Stomach (tissue), 8 donors: ENCODE measurements at regions not wholly inside any gene's neighbourhood (a gene's known extent, or its start where the extent isn't known, plus 50 kb on each side); places are given as distances from the start of the nearest gene placed in this dataset.

Source experiments
- DNase-seq, 2 donors: peaks; one replicate each; pipeline versions ENCODE4 v3.0.0 to v3.0.0-alpha.2; 2013 to 2019
- H3K27ac ChIP-seq, 5 donors: fragments of 200-600 bp in 4 of 5; sonication (generic) in 4 of 5; one replicate each; pipeline ENCODE4 v1.5.1; 2013 to 2019; ENCODE audit warnings: mild to moderate bottlenecking in 1 of 5, moderate library complexity in 1 of 5
- H3K27me3 ChIP-seq, 3 donors: fragments of 200-600 bp; sonication (generic); one replicate each; pipeline ENCODE4 v1.5.1; 2017 to 2019; ENCODE audit warnings: mixed run types in 1 of 3
- H3K36me3 ChIP-seq, 4 donors: fragments of 200-600 bp; sonication (generic); 1 replicate in 3 of 4; 2 replicates in 1 of 4; pipeline ENCODE4 v1.5.1; 2016 to 2019
- H3K4me1 ChIP-seq, 4 donors: fragments of 200-600 bp; sonication (generic); one replicate each; pipeline ENCODE4 v1.5.1; 2016 to 2019
- H3K4me3 ChIP-seq, 4 donors: fragments of 200-600 bp; sonication (generic) in 3 of 4; one replicate each; pipeline ENCODE4 v1.5.1; 2016 to 2019; ENCODE audit warnings: mild to moderate bottlenecking in 1 of 4
- H3K9me3 ChIP-seq, 4 donors: fragments of 200-600 bp; sonication (generic); one replicate each; pipeline ENCODE4 v1.5.1; 2016 to 2019
- CTCF ChIP-seq, 7 experiments: fragments of 450-650 bp in 4 of 7; fragments of 200-600 bp in 3 of 7; sonication (generic) in 3 of 7; IDR thresholded peaks; one replicate each; pipeline ENCODE4 v1.5.1; 2016 to 2019; ENCODE audit warnings: antibody characterized with exemption in 7 of 7, control low read depth in 2 of 7, mild to moderate bottlenecking in 1 of 7
- EP300 ChIP-seq: sonication (generic); formaldehyde crosslinking; IDR thresholded peaks from one replicate; pipeline ENCODE4 v1.6.1; 2017; ENCODE audit warnings: antibody characterized with exemption
- POLR2A ChIP-seq, 4 donors: fragments of 450-650 bp; IDR thresholded peaks; one replicate each; pipeline ENCODE4 v1.6.1; 2016; ENCODE audit warnings: antibody characterized with exemption in 4 of 4, control low read depth in 2 of 4, mild to moderate bottlenecking in 1 of 4, moderate library complexity in 1 of 4
- POLR2AphosphoS5 ChIP-seq, 3 donors: sonication (generic); formaldehyde crosslinking; IDR thresholded peaks; one replicate each; pipeline ENCODE4 v1.6.1; 2016; ENCODE audit warnings: antibody characterized with exemption in 3 of 3
- WGBS, 5 donors: extraction: QIAGEN DNeasy Blood & Tissue Kit in 3 of 5; methylation state at CpG; one replicate each; pipeline versions ENCODE4 v1.1.5 to v1.1.7; 2013 to 2018; 5-methylcytosine and 5-hydroxymethylcytosine counted together
- intact Hi-C: fragments of 100-400 bp; cut with DNase I; formaldehyde crosslinking; loops from one replicate; pipeline ENCODE4 v1.15.1; 2023; ENCODE audit warnings: low total_unique reads
- donor health status: healthy with polysubstance abuse.
- donor health status: Bipolar disorder and iron deficiency.
- donor health status: healthy.

GRCh38 chr1:94708811-94709210, 111.3 kb upstream of the SLC44A3 start:
- no peak for DNase-seq
- H3K36me3 ChIP-seq = no peaks in the 10 kb centered on the region
- no peak overlapping the region for H3K27ac ChIP-seq
- 87 to 99% (median 95%) methylated on average over 8 of the region's 8 CpGs for WGBS, 5 donors
- intact Hi-C loops = no loop called here
- no peak overlapping the region for H3K4me3 ChIP-seq
- peaks cover 0 to 18% (median 8%) of the 10 kb centered on the region in 4 donors for H3K4me1 ChIP-seq
- TF ChIP-seq CTCF (IDR thresholded peaks at IDR 0.05) (no peak), EP300 (no peak), POLR2A (IDR thresholded peaks at IDR 0.05) (no peak), POLR2AphosphoS5 (IDR thresholded peaks at IDR 0.05) (no peak)
- H3K27me3 ChIP-seq = no peaks in the 10 kb centered on the region
- H3K9me3 ChIP-seq = no peaks in the 10 kb centered on the region

GRCh38 chr1:94708299-94708685, 111.9 kb upstream of the SLC44A3 start:
- TF ChIP-seq POLR2A (IDR thresholded peaks at IDR 0.05) = no peak
- no peak for TF ChIP-seq EP300
- TF ChIP-seq POLR2AphosphoS5 (IDR thresholded peaks at IDR 0.05) = no peak
- no peak for TF ChIP-seq CTCF (IDR thresholded peaks at IDR 0.05)
- WGBS, 5 donors = 90 to 98% (median 95%) methylated on average over 2 of the region's 2 CpGs
- H3K4me1 ChIP-seq = peaks cover 0 to 18% (median 8%) of the 10 kb centered on the region in 4 donors
- no peak overlapping the region for H3K27ac ChIP-seq
- no peak overlapping the region for H3K4me3 ChIP-seq
- intact Hi-C loops = no loop called here
- DNase-seq = peak in 1 of 2 donors; percentile 29
- no peaks in the 10 kb centered on the region for H3K9me3 ChIP-seq
- H3K27me3 ChIP-seq = no peaks in the 10 kb centered on the region
- no peaks in the 10 kb centered on the region for H3K36me3 ChIP-seq

- WGBS, 5 donors = 42 to 64% (median 57%) methylated on average over 13 of the region's 13 CpGs
- H3K9me3 ChIP-seq = no peaks in the 10 kb centered on the region
- no peaks in the 10 kb centered on the region for H3K27me3 ChIP-seq
- intact Hi-C loops = no loop called here
- peak in 1 of 2 donors; percentile 48 for DNase-seq
- no peak overlapping the region for H3K4me3 ChIP-seq
- H3K4me1 ChIP-seq = peaks cover 1 to 18% (median 9%) of the 10 kb centered on the region in 4 donors
- TF ChIP-seq POLR2AphosphoS5 (IDR thresholded peaks at IDR 0.05) (no peak), POLR2A (IDR thresholded peaks at IDR 0.05) (no peak), CTCF (IDR thresholded peaks at IDR 0.05) (no peak), EP300 (no peak)
- H3K36me3 ChIP-seq = no peaks in the 10 kb centered on the region
- H3K27ac ChIP-seq = no peak overlapping the region
These were observed 112.5 kb upstream of the SLC44A3 start for GRCh38 chr1:94707321-94708298.

- peak in 1 of 2 donors; percentile 32 for DNase-seq
- H3K9me3 ChIP-seq = no peaks in the 10 kb centered on the region
- 42 to 72% (median 47%) methylated on average over 1 of the region's 1 CpG for WGBS, 5 donors
- peak overlapping the region; percentile 33 to 72 (median 65) for H3K27ac ChIP-seq
- no peaks in the 10 kb centered on the region for H3K27me3 ChIP-seq
- no peak overlapping the region for H3K4me3 ChIP-seq
- no peaks in the 10 kb centered on the region for H3K36me3 ChIP-seq
- TF ChIP-seq POLR2A (IDR thresholded peaks at IDR 0.05) = no peak
- no peak for TF ChIP-seq EP300
- TF ChIP-seq POLR2AphosphoS5 (IDR thresholded peaks at IDR 0.05) = no peak
- intact Hi-C loops = no loop called here
- peaks cover 8 to 40% (median 22%) of the 10 kb centered on the region in 4 donors for H3K4me1 ChIP-seq
These were observed 117.7 kb upstream of the SLC44A3 start for GRCh38 chr1:94702442-94702815.
